CD4-positive, alpha-beta T cell treated with Interleukin-4 for 4 hours (primary cell): ENCODE measurements at regions not wholly inside any gene's neighbourhood (a gene's known extent, or its start where the extent isn't known, plus 50 kb on each side); places are given as distances from the start of the nearest gene placed in this dataset.

Source experiments
- DNase-seq: peaks from one replicate; pipeline ENCODE4 v3.0.0-alpha.2; 2020

- DNase-seq: no peak
Observed at GRCh38 chr12:105907982-105908381, 230.8 kb downstream of the NUAK1 start.

- DNase-seq: no peak
Observed at GRCh38 chr12:105910030-105910429, 228.7 kb downstream of the NUAK1 start.

GRCh38 chr12:105911966-105912365 lies 226.8 kb downstream of the NUAK1 start:
- DNase-seq: no peak

- DNase-seq: no peak
Observed at GRCh38 chr12:105912882-105913678, 225.7 kb downstream of the NUAK1 start.

GRCh38 chr12:105915997-105916759 lies 222.6 kb downstream of the NUAK1 start:
- no peak for DNase-seq

- DNase-seq: no peak
Observed at GRCh38 chr12:105916760-105917039, 222.1 kb downstream of the NUAK1 start.

GRCh38 chr12:105920161-105920684 lies 218.5 kb downstream of the NUAK1 start:
- no peak for DNase-seq

- no peak for DNase-seq
Observed at GRCh38 chr12:105921055-105921454, 217.7 kb downstream of the NUAK1 start.

GRCh38 chr12:105921872-105922669 lies 216.7 kb downstream of the NUAK1 start:
- no peak for DNase-seq

GRCh38 chr12:105922670-105923102 lies 216.1 kb downstream of the NUAK1 start:
- no peak for DNase-seq

GRCh38 chr12:105924526-105925208 lies 214.1 kb downstream of the NUAK1 start:
- DNase-seq: no peak

- DNase-seq: no peak
Observed at GRCh38 chr12:105927564-105927963, 211.2 kb downstream of the NUAK1 start.

- no peak for DNase-seq
Observed at GRCh38 chr12:105928436-105928835, 210.3 kb downstream of the NUAK1 start.

- DNase-seq: no peak
Observed at GRCh38 chr12:105929192-105929591, 209.6 kb downstream of the NUAK1 start.

GRCh38 chr12:105930557-105931503 lies 207.9 kb downstream of the NUAK1 start:
- DNase-seq: no peak

- DNase-seq: no peak
Observed at GRCh38 chr12:105931762-105932570, 206.8 kb downstream of the NUAK1 start.

- DNase-seq: no peak
Observed at GRCh38 chr12:105933671-105934665, 204.8 kb downstream of the NUAK1 start.

- no peak for DNase-seq
Observed at GRCh38 chr12:105935106-105935505, 203.6 kb downstream of the NUAK1 start.

GRCh38 chr12:105935981-105936380 lies 202.8 kb downstream of the NUAK1 start:
- no peak for DNase-seq
